ENCODE measurements at regions not wholly inside any gene's neighbourhood (a gene's known extent, or its start where the extent isn't known, plus 50 kb on each side); places are given as distances from the start of the nearest gene placed in this dataset.

GRCh38 chr1:95435611-95436010, 201.6 kb downstream of the RWDD3 start:
- Histone ChIP-seq H3K79me2 (ENCODE audit: insufficient read depth, low read length) (no peaks in the 10 kb centered on the region), H2AFZ (ENCODE audit: insufficient read depth, low read depth, low read length, poor library complexity, severe bottlenecking) (no peak overlapping the region), H3K36me3 (replicated peaks in 1 of 2; ENCODE audit: control insufficient read depth in 1 of 2, insufficient read depth in 2 of 2, low read length in 2 of 2) (no peaks in the 10 kb centered on the region), H3K4me3 (replicated peaks in 1 of 3; ENCODE audit: low read depth in 2 of 3, low read length in 3 of 3) (no peak overlapping the region), H3K4me1 (ENCODE audit: control insufficient read depth in 1 of 2, insufficient read depth in 2 of 2, low read length in 2 of 2) (no peaks in the 10 kb centered on the region), H3K9me3 (replicated peaks in 1 of 2; ENCODE audit: control insufficient read depth in 1 of 2, insufficient read depth in 1 of 2, low read length in 2 of 2) (peaks cover 0 to 2% of the 10 kb centered on the region in 2 donors), H4K20me1 (ENCODE audit: insufficient read depth, low read length) (no peaks in the 10 kb centered on the region), H3K9ac (ENCODE audit: insufficient read depth, low read length, poor library complexity, severe bottlenecking) (no peak overlapping the region), H3K27ac (ENCODE audit: low read depth in 1 of 2, low read length in 2 of 2) (no peak overlapping the region), H3K27me3 (ENCODE audit: control insufficient read depth in 2 of 2, insufficient read depth in 2 of 2, low read length in 2 of 2) (no peaks in the 10 kb centered on the region), H3K4me2 (replicated peaks; ENCODE audit: extremely low read depth, low read length, poor library complexity, severe bottlenecking) (no peak overlapping the region)
- DNase-seq: no peak
- WGBS (ENCODE audit: insufficient coverage): 100% methylated on average over 1 of the region's 3 CpGs
- TF ChIP-seq CTCF (IDR thresholded peaks at IDR 0.05): no peak
- Mint-ChIP-seq H3K36me3 (no peaks in the 10 kb centered on the region), H3K9me3 (peaks cover 0 to 8% (median 5%) of the 10 kb centered on the region in 7 donors), H3K27me3 (ENCODE audit: low read depth in 3 of 3) (no peaks in the 10 kb centered on the region), H3K27ac (no peak overlapping the region), H3K4me3 (no peak overlapping the region), H3K4me1 (no peaks in the 10 kb centered on the region)
- intact Hi-C loops (cut with micrococcal nuclease): no loop called here

GRCh38 chr1:95437011-95437410, 203.0 kb downstream of the RWDD3 start:
- 62% methylated on average over 2 of the region's 3 CpGs for WGBS (ENCODE audit: insufficient coverage)
- H3K36me3 Mint-ChIP-seq: no peaks in the 10 kb centered on the region

More at GRCh38 chr1:95437011-95437410, 203.0 kb downstream of the RWDD3 start:
- Histone ChIP-seq H3K27ac (ENCODE audit: low read depth in 1 of 2, low read length in 2 of 2) (no peak overlapping the region), H3K9me3 (replicated peaks in 1 of 2; ENCODE audit: control insufficient read depth in 1 of 2, insufficient read depth in 1 of 2, low read length in 2 of 2) (peaks cover 0 to 2% of the 10 kb centered on the region in 2 donors), H3K27me3 (ENCODE audit: control insufficient read depth in 2 of 2, insufficient read depth in 2 of 2, low read length in 2 of 2) (no peaks in the 10 kb centered on the region), H3K4me2 (replicated peaks; ENCODE audit: extremely low read depth, low read length, poor library complexity, severe bottlenecking) (no peak overlapping the region), H4K20me1 (ENCODE audit: insufficient read depth, low read length) (no peaks in the 10 kb centered on the region), H3K9ac (ENCODE audit: insufficient read depth, low read length, poor library complexity, severe bottlenecking) (no peak overlapping the region), H3K36me3 (replicated peaks in 1 of 2; ENCODE audit: control insufficient read depth in 1 of 2, insufficient read depth in 2 of 2, low read length in 2 of 2) (no peaks in the 10 kb centered on the region), H2AFZ (ENCODE audit: insufficient read depth, low read depth, low read length, poor library complexity, severe bottlenecking) (no peak overlapping the region), H3K4me3 (replicated peaks in 1 of 3; ENCODE audit: low read depth in 2 of 3, low read length in 3 of 3) (no peak overlapping the region), H3K79me2 (ENCODE audit: insufficient read depth, low read length) (no peaks in the 10 kb centered on the region), H3K4me1 (ENCODE audit: control insufficient read depth in 1 of 2, insufficient read depth in 2 of 2, low read length in 2 of 2) (no peaks in the 10 kb centered on the region)
- TF ChIP-seq CTCF (IDR thresholded peaks at IDR 0.05): no peak
- H3K4me1 Mint-ChIP-seq: no peaks in the 10 kb centered on the region
- DNase-seq: no peak
- H3K9me3 Mint-ChIP-seq: peaks cover 0 to 9% (median 6%) of the 10 kb centered on the region in 7 donors
- no peaks in the 10 kb centered on the region for H3K27me3 Mint-ChIP-seq (ENCODE audit: low read depth in 3 of 3)
- no peak overlapping the region for H3K4me3 Mint-ChIP-seq
- intact Hi-C loops (cut with micrococcal nuclease): no loop called here
- H3K27ac Mint-ChIP-seq: peak overlapping the region in 1 of 7 donors; percentile 27

All from CD14-positive monocyte (primary cell).